ENCODE measurements at regions not wholly inside any gene's neighbourhood (a gene's known extent, or its start where the extent isn't known, plus 50 kb on each side); places are given as distances from the start of the nearest gene placed in this dataset.

- no peak for DNase-seq
Measured at GRCh38 chr19:30729451-30729850, 357.3 kb downstream of the ZNF536 start.

GRCh38 chr19:30722761-30723160 lies 350.6 kb downstream of the ZNF536 start:
- no peak for DNase-seq

GRCh38 chr19:30722186-30722585 lies 350.0 kb downstream of the ZNF536 start:
- DNase-seq: no peak

- DNase-seq: no peak
Measured at GRCh38 chr19:30719999-30720345, 347.8 kb downstream of the ZNF536 start.

- no peak for DNase-seq
Measured at GRCh38 chr19:30719189-30719998, 347.2 kb downstream of the ZNF536 start.

- DNase-seq: no peak
Measured at GRCh38 chr19:30718707-30719106, 346.5 kb downstream of the ZNF536 start.

GRCh38 chr19:30718014-30718413 lies 345.8 kb downstream of the ZNF536 start:
- DNase-seq: no peak

GRCh38 chr19:30717381-30717780 lies 345.2 kb downstream of the ZNF536 start:
- DNase-seq: no peak

- DNase-seq: no peak
Measured at GRCh38 chr19:30712431-30713337, 340.5 kb downstream of the ZNF536 start.

GRCh38 chr19:30711826-30712225 lies 339.6 kb downstream of the ZNF536 start:
- no peak for DNase-seq

- no peak for DNase-seq
Measured at GRCh38 chr19:30711296-30711695, 339.1 kb downstream of the ZNF536 start.

- no peak for DNase-seq
Measured at GRCh38 chr19:30710721-30711120, 338.5 kb downstream of the ZNF536 start.

GRCh38 chr19:30708416-30709178 lies 336.4 kb downstream of the ZNF536 start:
- no peak for DNase-seq

GRCh38 chr19:30704771-30705330 lies 332.7 kb downstream of the ZNF536 start:
- no peak for DNase-seq

- no peak for DNase-seq
Measured at GRCh38 chr19:30703645-30704044, 331.5 kb downstream of the ZNF536 start.

GRCh38 chr19:30701178-30701577 lies 329.0 kb downstream of the ZNF536 start:
- DNase-seq: no peak

- DNase-seq: no peak
Measured at GRCh38 chr19:30699871-30700280, 327.7 kb downstream of the ZNF536 start.

GRCh38 chr19:30696514-30696913 lies 324.3 kb downstream of the ZNF536 start:
- DNase-seq: no peak

GRCh38 chr19:30695171-30695875 lies 323.1 kb downstream of the ZNF536 start:
- no peak for DNase-seq

GRCh38 chr19:30694156-30694755 lies 322.1 kb downstream of the ZNF536 start:
- no peak for DNase-seq

GRCh38 chr19:30692879-30693503 lies 320.8 kb downstream of the ZNF536 start:
- DNase-seq: no peak

All from activated naive CD4-positive, alpha-beta T cell treated with anti-CD3 and anti-CD28 coated beads, Interleukin-2, amount 50 U/mL, for 16 hours (primary cell).